Hematopoietic multipotent progenitor cell treated with erythropoietin and hydrocortisone succinate and interleukin-3 and kit ligand, for 8 days (in vitro differentiated cells): ENCODE measurements at regions not wholly inside any gene's neighbourhood (a gene's known extent, or its start where the extent isn't known, plus 50 kb on each side); places are given as distances from the start of the nearest gene placed in this dataset.
A peak's percentile ranks its signal among the peaks of the same experiment; 100 is the strongest.
"Not testable (repeated sequence)": the region's sequence is repeated elsewhere in the genome, so short reads cannot be mapped to it uniquely, and the experiment has no call there.

Experiments used
- DNase-seq: peaks from one replicate; pipeline ENCODE4 v3.0.0-alpha.2; 2015

- no peak for DNase-seq
Observed at GRCh38 chrX:26851981-26852380, 611.2 kb downstream of the PPP4R3C start.

GRCh38 chrX:26848511-26848910 is 614.6 kb downstream of the PPP4R3C start:
- DNase-seq, result no peak

GRCh38 chrX:26845056-26845455 is 618.1 kb downstream of the PPP4R3C start:
- no peak for DNase-seq

- no peak for DNase-seq
Observed at GRCh38 chrX:26822448-26822847, 606.5 kb downstream of the MAGEB5 start.

GRCh38 chrX:26789751-26790150 is 573.8 kb downstream of the MAGEB5 start:
- DNase-seq, result no peak

- DNase-seq, result no peak
Observed at GRCh38 chrX:26788402-26788998, 572.5 kb downstream of the MAGEB5 start.

GRCh38 chrX:26783512-26784225 is 567.7 kb downstream of the MAGEB5 start:
- peak; percentile 43 for DNase-seq

- no peak for DNase-seq
Observed at GRCh38 chrX:26778320-26778888, 562.4 kb downstream of the MAGEB5 start.

- DNase-seq, result no peak
Observed at GRCh38 chrX:26762253-26762652, 546.3 kb downstream of the MAGEB5 start.

- DNase-seq, result not testable (repeated sequence)
Observed at GRCh38 chrX:26755760-26756159, 539.8 kb downstream of the MAGEB5 start.

GRCh38 chrX:26747877-26748276 is 531.9 kb downstream of the MAGEB5 start:
- no peak for DNase-seq

GRCh38 chrX:26722666-26723428 is 506.9 kb downstream of the MAGEB5 start:
- DNase-seq, result no peak

- no peak for DNase-seq
Observed at GRCh38 chrX:26672571-26672970, 456.6 kb downstream of the MAGEB5 start.

- no peak for DNase-seq
Observed at GRCh38 chrX:26670521-26670920, 454.6 kb downstream of the MAGEB5 start.

GRCh38 chrX:26664919-26665318 is 448.9 kb downstream of the MAGEB5 start:
- no peak for DNase-seq

GRCh38 chrX:26653050-26653449 is 437.1 kb downstream of the MAGEB5 start:
- no peak for DNase-seq

- peak; percentile 8 for DNase-seq
Observed at GRCh38 chrX:26651755-26652154, 435.8 kb downstream of the MAGEB5 start.

- peak; percentile 30 for DNase-seq
Observed at GRCh38 chrX:26649534-26649933, 433.6 kb downstream of the MAGEB5 start.

- DNase-seq, result no peak
Observed at GRCh38 chrX:26631385-26631784, 415.4 kb downstream of the MAGEB5 start.

GRCh38 chrX:26613956-26614355 is 398.0 kb downstream of the MAGEB5 start:
- no peak for DNase-seq

- no peak for DNase-seq
Observed at GRCh38 chrX:26606971-26607370, 391.0 kb downstream of the MAGEB5 start.

GRCh38 chrX:26597981-26598380 is 382.0 kb downstream of the MAGEB5 start:
- DNase-seq, result no peak

GRCh38 chrX:26590849-26591248 is 374.9 kb downstream of the MAGEB5 start:
- no peak for DNase-seq

- no peak for DNase-seq
Observed at GRCh38 chrX:26586570-26586969, 370.6 kb downstream of the MAGEB5 start.
